ENCODE measurements at regions not wholly inside any gene's neighbourhood (a gene's known extent, or its start where the extent isn't known, plus 50 kb on each side); places are given as distances from the start of the nearest gene placed in this dataset.

GRCh38 chr7:125602441-125602840 lies 672.8 kb upstream of the POT1 start:
- no peak for TF ChIP-seq CTCF (IDR thresholded peaks at IDR 0.05)
- no peak for TF ChIP-seq POLR2A (IDR thresholded peaks at IDR 0.05)
- Histone ChIP-seq H3K9me3 (no peaks in the 10 kb centered on the region), H3K27me3 (no peaks in the 10 kb centered on the region), H3K4me3 (no peak overlapping the region), H3K36me3 (ENCODE audit: low read depth, missing control alignments) (no peaks in the 10 kb centered on the region), H3K4me1 (no peaks in the 10 kb centered on the region), H3K27ac (no peak overlapping the region)
- WGBS, 2 donors = 54 to 58% methylated on average over 1 of the region's 1 CpG
- intact Hi-C loops (cut with DNase I; ENCODE audit: low total_unique reads) = no loop called here
- DNase-seq = no peak

GRCh38 chr7:125599387-125599786 lies 669.8 kb upstream of the POT1 start:
- 56 to 70% methylated on average over 3 of the region's 3 CpGs for WGBS, 2 donors
- no peaks in the 10 kb centered on the region for H3K27me3 ChIP-seq
- no peaks in the 10 kb centered on the region for H3K9me3 ChIP-seq
- no peaks in the 10 kb centered on the region for H3K36me3 ChIP-seq (ENCODE audit: low read depth, missing control alignments)
- H3K27ac ChIP-seq = no peak overlapping the region
- no peaks in the 10 kb centered on the region for H3K4me1 ChIP-seq
- no peak overlapping the region for H3K4me3 ChIP-seq
- intact Hi-C loops (cut with DNase I; ENCODE audit: low total_unique reads) = no loop called here
- DNase-seq = no peak
- TF ChIP-seq POLR2A (IDR thresholded peaks at IDR 0.05) (no peak), CTCF (IDR thresholded peaks at IDR 0.05) (no peak)

- no peaks in the 10 kb centered on the region for H3K4me1 ChIP-seq
- no peaks in the 10 kb centered on the region for H3K27me3 ChIP-seq
- DNase-seq = no peak
- no peaks in the 10 kb centered on the region for H3K9me3 ChIP-seq
- WGBS, 2 donors = 84 to 86% methylated on average over 6 of the region's 6 CpGs
- TF ChIP-seq POLR2A (IDR thresholded peaks at IDR 0.05) (no peak), CTCF (IDR thresholded peaks at IDR 0.05) (no peak)
- no peak overlapping the region for H3K27ac ChIP-seq
- intact Hi-C loops (cut with DNase I; ENCODE audit: low total_unique reads) = no loop called here
- no peak overlapping the region for H3K4me3 ChIP-seq
- H3K36me3 ChIP-seq (ENCODE audit: low read depth, missing control alignments) = no peaks in the 10 kb centered on the region
Observed at GRCh38 chr7:125592331-125592730, 662.7 kb upstream of the POT1 start.

- 36 to 37% methylated on average over 4 of the region's 4 CpGs for WGBS, 2 donors
- H3K27ac ChIP-seq = no peak overlapping the region
- no peaks in the 10 kb centered on the region for H3K27me3 ChIP-seq
- H3K4me1 ChIP-seq = no peaks in the 10 kb centered on the region
- TF ChIP-seq CTCF (IDR thresholded peaks at IDR 0.05) = no peak
- TF ChIP-seq POLR2A (IDR thresholded peaks at IDR 0.05) = no peak
- no peak for DNase-seq
- intact Hi-C loops (cut with DNase I; ENCODE audit: low total_unique reads) = no loop called here
- H3K36me3 ChIP-seq (ENCODE audit: low read depth, missing control alignments) = no peaks in the 10 kb centered on the region
- no peak overlapping the region for H3K4me3 ChIP-seq
- H3K9me3 ChIP-seq = no peaks in the 10 kb centered on the region
Observed at GRCh38 chr7:125573126-125573525, 643.5 kb upstream of the POT1 start.

DNA sequence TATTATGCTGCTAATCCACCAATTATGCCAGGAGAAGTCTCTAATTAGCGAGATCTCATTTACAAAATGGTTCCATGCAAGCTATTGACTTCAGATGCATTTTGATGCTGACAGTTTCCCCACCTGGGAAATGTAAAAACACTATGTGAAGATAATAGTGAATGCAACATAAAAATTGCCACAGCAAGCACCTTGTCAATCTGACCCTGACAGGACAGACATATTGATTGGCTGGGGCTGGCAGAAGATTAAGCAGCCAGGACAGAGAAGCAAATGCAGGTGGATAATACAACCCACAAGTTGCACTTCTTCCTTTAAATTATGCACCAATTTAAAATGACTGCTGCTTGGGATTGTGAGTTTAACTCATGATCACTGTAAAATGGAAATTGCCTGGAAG lies 642.8 kb upstream of the POT1 start:
- 78 to 90% methylated on average over 1 of the region's 1 CpG for WGBS, 2 donors
- no peaks in the 10 kb centered on the region for H3K4me1 ChIP-seq

More for the DNA sequence above, 642.8 kb upstream of the POT1 start:
- TF ChIP-seq CTCF (IDR thresholded peaks at IDR 0.05) = no peak
- TF ChIP-seq POLR2A (IDR thresholded peaks at IDR 0.05) = no peak
- H3K9me3 ChIP-seq = no peaks in the 10 kb centered on the region
- no peak overlapping the region for H3K27ac ChIP-seq
- no peak overlapping the region for H3K4me3 ChIP-seq
- intact Hi-C loops (cut with DNase I; ENCODE audit: low total_unique reads) = no loop called here
- no peaks in the 10 kb centered on the region for H3K27me3 ChIP-seq
- H3K36me3 ChIP-seq (ENCODE audit: low read depth, missing control alignments) = no peaks in the 10 kb centered on the region
- no peak for DNase-seq

Measured in testis (tissue), 2 donors.